Stimulated activated naive CD4-positive, alpha-beta T cell treated with Interleukin-2 at 50 U/mL for 16 hours (primary cell): ENCODE measurements at regions not wholly inside any gene's neighbourhood (a gene's known extent, or its start where the extent isn't known, plus 50 kb on each side); places are given as distances from the start of the nearest gene placed in this dataset.
"Not testable (repeated sequence)": the region's sequence is repeated elsewhere in the genome, so short reads cannot be mapped to it uniquely, and the experiment has no call there.

Experiments used
- DNase-seq: peaks from one replicate; lab custom pipeline; 2025; lab: John Stamatoyannopoulos, UW

DNA sequence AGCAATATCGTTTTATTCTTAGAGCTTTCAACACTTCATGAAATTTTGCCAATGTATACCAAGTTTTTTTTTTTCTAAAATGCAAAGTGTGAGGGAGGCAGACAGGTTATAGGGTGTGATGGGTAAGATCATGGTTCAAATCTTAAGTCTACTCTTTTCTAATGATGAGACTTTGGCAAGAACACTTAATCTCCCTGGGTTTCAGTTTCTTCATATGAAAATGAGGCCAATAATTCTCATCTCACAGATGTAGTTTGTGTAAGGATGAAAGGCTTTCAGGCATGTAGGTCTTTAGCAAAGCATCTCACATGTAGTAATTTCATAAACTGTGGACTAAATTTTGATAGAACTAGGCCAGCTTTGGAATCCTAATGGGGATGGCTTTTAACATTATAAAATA, 457.1 kb downstream of the QKI start:
- DNase-seq, result no peak

DNA sequence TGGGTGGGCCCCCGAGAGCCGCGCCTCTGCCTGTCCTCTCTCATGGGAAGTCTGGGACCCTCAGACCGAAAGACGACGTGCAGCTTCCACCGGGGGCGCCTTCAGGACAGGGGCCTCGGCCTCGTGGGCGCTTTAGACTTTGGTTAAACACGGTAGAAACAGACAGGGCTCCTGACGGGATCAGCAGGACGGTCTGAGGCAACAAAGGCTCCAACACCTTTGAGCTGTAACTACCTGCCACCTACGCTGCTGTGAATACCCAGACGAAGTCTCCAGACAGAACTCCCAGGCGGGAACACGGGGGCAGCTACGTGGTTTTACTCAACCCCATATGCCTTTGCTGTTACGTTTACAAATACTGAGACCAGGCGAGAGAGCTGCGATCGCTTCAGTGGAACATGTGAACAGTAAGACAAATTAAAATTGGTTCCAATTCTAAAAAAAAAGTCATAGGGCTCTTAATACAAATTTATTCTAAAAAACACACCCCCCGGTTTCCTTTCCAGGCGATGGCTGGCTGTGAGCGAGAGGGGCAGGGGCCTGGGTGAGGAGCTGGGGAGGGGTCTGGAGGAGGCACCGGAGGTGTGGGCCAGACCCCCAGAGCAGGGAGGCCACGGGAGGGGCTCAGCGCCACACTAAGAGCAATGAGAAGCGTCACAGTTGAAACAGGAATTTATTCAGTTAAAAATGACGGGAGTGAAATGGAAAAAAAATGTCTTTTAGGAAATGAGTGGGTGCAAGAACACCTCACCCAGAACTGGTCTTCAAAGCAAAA, 453.2 kb downstream of the QKI start:
- DNase-seq, result no peak

DNA sequence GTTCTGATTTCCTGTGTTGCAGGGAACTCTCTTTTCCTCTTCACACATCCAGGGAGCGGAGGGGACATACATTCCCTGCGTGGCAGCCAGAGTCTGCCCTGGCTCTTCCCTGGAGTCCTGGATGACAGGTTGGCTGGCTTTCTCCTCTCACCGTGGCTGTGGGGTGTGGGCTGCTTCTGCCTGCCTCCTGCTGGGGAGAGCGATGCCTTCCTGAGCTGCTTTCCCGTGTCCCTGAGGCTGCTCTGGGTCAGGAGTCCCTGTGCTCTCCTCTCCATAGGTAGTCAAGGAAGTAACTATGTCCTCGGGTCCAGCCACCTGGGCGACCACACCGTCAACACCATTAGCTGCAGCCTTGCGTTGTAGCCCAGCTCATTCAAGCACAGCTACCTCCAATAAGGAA, 451.7 kb downstream of the QKI start:
- DNase-seq, result no peak

DNA sequence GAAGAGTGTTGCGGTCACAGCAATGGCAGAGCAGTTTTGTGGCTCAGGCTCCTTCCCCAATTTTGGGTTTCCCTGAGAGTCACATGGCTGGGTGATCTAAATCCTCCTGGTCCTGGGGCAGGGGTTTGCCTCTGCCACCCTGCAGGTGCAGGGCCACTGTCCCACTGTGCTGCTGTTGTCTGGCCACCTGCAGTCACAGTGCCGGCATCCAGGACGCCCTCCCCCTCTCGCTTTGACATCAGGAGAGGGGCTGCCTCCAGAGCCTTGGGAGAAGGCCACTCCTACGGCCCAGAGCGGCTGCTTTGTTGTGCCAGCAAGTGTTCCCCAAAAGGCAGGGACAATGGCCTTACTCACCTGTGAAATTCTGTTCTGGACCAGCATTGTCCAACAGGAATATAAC, 449.0 kb downstream of the QKI start:
- no peak for DNase-seq

DNA sequence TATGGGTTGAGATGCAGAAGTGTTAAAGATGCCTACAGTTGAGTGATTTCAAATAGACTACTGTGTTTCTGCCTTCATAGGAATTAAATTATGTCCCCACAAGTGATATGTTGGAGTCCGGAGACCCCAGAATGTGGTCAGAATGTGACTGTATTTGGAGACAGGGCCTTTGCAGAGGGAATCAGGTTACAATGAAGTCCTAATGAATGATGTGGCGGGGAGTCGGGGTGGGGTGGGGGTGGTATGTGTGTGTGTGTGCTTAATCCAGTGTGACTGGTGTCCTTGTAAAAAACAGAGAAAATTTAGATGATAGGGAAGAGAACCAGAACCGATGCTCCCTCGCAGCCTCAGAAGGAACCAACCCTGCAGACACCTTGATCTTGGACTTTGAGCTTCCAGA, 448.2 kb downstream of the QKI start:
- no peak for DNase-seq

DNA sequence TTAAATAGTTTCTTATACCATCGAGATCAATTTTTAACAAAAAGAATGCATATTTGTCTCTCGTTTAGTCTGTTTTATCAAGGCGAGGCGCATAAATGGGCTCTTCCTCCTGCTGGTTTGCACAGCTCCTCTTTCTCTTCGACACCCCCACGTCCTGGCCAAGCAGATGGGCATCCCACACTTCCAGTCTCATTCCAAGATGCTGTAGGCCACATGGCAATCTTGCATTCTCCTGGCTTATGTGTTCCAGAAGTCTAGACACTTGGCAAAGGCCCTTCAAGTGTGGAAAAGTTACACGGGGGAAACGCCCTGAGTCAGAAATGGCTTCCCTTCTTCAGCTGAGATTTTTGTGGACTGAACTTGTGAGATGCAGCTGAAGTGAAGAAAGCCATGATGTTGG, 447.1 kb downstream of the QKI start:
- no peak for DNase-seq

DNA sequence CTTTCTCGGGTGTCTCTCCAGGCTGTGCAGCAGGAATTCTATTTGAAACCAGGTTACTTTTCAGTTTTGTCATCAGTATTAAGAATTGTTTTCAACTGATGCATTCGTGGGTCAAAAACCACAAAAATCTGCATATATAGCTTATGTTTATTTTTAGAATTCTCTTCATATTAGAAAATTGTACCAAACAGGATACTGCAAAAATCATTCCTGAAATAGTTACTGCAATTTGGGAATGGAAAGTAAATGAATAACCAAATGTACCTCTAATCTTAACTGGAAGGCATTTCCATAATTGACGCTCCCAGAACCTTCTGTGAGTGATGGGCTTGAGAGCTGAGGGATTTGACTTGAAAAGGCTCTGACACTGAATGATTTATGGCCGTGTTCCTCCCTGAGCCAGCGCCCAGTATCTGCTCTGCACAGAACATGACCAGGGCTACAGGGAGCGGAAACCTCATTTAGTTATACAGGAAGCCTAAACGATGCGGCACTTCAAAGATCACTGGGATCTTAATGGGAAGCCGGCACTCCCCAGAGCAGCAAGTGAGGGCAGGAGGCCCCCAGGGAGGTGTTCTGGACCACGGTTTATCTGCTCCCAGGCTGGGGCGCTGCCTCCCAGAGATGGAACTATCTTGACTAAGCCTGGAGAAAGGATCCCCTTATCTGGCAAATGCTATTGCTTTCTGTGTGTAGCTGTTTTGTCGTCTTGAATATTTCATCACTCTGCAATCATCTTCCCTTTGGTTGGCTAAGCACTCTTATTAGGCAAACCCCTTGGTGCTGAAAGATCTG, 446.0 kb downstream of the QKI start:
- DNase-seq, result no peak

DNA sequence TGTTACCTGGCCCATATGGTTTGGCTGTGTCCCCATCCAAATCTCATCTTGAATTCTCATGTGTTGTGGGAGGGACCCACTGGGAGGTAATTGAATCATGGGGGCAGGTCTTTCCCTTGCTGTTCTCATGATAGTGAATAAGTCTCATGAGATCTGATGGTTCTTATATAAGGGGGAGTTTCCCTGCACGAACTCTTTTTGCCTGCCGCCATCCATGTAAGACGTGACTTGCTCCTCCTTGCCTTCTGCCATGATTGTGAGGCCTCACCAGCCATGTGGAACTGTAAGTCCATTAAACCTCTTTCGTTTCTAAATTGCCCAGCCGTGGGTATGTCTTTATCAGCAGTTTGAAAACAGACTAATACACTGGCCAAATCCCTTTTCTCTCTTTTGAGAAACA, 444.4 kb downstream of the QKI start:
- not testable (repeated sequence) for DNase-seq

DNA sequence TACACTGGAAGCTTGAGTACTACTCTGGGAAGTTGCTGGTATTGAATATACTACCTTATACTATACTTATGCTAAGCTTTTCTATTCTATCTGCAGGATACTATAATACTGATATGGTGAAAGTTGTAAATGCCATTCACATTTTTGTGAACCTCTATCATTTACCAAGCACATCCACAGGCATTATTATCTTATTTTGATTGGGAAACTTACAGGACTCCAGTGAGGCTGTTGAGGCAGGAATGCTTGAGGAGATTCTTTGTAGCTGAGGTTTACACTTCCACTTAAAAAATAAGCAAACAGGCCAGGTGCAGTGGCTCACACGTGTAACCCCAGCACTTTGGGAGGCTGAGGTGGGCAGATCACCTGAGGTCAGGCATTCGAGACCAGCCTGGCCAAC, 442.9 kb downstream of the QKI start:
- DNase-seq, result no peak

DNA sequence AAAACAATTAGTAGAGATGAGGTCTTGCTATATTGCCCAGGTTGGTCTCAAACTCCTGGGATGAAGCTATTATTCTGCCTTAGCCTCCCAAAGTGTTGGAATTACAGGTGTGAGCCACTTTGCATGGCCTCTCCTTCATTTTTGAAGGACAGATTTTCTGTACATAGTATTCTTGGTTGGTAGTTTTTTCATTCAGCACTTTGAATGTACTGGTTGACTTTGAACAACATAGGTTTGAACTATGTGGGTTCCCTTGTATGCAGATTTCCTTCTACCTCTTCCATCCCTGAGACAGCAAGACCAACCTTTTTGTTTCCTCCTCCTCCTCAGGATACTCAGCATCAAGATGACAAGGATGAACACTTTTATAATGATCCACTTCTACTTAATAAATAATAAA, 436.4 kb downstream of the QKI start:
- DNase-seq, result no peak

DNA sequence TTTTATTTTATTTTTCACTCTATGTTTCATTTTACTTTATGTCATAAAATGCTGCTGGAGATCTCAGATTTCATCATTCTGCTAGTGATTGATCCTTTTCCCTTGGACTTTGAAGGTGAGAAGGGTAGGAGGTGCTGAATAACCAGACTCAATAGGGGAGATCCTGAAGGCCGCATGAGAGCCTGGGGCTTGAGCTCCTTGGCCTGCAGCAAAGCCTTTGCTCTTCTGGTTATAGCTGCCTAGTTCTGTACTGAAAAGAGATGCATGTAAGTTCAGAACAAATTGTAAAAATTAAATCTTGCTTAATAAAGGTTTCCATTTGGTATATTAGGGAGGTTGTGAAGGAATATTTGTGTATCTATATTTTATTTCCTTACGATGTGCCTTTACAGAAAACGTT, 430.2 kb downstream of the QKI start:
- no peak for DNase-seq

DNA sequence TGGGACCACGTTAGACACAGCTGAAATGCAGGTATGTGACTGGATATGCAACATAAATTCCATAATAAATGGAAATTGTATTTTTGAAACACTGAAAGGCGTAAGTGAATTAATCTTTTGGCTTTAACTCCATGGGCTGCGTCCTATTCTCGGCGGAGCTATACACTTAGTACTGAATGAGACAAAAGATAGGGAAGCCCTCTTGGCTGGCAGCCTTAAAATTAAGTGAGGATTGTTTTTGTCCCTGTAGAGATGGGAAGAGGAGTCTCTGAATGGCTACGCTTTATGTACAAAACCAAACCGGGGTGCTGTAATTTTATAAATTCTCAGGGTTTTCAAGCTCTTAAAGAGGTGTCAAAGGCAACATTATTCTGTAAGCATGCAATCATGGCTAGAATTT, 429.8 kb downstream of the QKI start:
- DNase-seq, result no peak

DNA sequence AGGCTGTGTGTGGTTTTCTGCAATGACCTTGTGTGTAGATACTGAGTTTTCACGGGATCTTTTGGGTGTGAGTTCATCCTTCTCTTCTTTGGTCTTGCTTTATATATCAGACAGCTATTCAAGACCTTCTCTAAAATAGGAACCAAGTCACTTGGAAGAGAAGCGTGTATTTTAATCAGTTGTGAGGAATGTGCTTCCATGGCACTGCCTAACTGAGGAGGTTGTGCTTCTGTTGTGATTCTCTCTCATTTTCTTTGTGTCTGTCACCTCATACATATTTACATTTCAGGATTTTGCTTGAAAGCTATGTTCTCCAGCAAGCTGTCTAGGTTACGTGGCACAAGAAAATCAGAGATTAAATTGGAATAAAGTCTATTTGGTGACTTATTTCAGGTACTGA, 428.7 kb downstream of the QKI start:
- DNase-seq, result no peak

DNA sequence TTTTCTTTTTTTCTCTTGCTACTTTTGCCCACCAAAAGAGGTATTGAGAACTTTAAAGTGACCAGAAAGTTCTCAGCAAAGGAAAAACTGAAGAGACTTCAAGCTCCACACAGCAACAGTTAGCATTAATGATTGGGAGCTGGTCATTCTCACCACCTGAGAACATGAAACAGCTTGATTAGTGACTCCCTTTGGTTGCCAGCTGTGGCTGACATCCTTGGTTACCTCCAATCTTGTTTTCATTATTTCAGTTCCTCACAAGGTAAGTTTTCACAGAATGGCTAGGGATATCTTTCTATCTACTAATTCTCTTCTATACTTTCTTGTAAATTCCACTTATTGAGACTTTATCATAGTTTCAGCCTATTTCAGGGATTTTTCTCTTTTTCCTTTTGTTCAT, 427.9 kb downstream of the QKI start:
- DNase-seq, result no peak

DNA sequence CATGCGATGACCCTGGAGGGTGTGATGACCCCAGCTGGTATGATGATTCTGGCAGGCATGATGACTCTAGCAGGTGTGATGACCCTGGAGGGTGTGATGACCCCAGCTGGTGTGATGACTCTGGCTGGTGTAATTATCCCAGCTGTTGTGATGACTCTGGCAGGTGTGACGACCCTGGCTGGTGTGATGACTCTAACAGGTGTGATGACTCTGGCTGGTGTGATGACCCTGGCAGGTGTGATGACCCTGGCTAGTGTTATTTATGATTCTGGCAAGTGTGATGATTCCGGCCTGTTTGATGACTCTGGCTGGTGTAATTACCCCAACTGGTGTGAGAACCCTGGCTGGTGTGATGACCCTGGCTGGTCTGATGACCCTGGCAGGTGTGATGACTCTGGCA, 427.2 kb downstream of the QKI start:
- DNase-seq, result no peak

DNA sequence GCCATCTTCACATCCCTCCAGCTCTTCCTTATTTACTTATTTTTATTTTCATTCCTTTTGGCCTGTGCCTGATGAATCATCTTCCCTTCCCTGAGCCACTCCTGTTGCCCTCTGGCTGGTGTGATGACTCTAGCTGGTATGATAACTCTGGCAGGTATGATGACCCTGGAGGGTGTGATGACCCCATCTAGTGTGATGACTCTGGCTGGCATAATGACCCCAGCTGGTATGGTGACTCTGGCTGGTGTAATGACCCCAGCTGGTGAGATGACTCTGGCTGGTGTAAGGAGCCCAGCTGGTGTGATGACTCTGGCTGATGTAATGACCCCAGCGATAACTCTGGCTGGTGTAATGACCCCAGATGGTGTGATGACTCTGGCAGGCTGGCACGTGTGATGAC, 426.8 kb downstream of the QKI start:
- DNase-seq, result no peak

DNA sequence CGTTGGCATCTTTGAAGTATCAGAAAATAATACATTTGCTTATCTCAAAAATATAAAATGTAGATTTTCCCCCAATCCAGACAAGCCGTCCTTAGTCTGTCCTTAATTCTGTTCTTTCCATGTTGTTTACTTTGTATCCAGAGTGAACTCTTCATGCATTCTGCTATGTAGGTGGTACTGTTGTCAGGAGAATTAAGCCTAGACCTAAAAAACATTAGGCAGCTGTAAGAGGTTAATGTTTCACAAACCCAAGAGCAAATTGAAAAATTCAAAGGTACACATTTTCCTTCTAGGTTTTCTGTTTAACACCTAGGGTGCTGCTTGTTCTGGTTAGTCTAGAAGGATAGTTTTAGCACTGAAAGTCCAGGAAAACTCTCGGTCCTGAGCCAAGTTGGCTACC, 426.4 kb downstream of the QKI start:
- DNase-seq, result no peak

DNA sequence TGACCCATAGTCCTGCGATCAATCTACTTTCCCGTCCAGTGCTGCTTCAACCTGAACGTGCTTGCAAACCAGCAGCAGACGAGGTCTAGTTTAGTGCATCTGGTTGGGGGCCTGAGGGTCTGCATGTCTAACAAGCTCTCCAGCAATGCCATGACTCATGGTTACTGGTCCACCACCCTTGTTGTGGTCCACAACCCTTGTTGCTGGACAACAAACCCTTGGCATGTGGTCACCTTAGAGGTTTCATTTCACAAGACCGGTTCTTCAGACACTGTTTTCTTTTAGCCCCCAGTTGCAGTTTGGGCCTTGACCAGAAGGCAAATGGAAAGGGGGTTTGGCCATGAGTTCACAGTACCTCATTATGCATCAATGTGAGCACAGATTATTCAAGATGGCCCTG, 424.8 kb downstream of the QKI start:
- no peak for DNase-seq

DNA sequence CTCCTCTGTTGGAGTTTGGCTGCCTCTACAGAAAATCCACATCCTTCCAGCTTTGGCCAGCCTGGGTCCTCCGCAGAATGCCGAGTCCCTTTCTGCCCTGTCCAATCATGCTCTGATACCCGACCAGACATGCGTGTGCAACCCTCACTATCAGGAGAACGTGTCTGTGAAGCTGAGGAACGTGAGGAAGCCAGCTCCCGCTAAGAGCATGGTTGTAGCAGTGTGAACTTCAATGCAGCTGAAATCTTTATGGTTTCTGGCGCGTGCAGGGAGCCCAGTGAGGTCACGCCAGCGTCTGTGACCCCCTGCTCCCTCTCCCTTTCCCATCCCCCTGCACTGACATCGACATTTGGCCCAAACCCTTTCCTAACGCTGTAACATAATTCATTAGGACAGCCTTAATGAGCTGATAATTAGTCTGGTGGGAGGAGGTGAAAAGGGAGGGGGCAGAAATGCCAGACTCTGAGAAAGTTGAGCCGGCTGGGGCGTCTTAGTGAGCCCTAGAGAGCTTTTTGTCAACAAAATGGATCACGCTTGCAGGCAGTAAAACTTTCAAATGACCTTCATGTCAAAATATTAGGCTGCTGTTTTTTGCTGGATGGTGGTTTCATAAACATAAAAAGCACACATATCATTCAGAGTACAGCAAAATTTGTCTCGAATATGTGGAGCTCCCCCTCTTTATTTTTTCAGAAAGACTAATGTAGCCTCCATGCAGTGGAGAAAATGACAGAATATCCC, 423.3 kb downstream of the QKI start:
- no peak for DNase-seq

DNA sequence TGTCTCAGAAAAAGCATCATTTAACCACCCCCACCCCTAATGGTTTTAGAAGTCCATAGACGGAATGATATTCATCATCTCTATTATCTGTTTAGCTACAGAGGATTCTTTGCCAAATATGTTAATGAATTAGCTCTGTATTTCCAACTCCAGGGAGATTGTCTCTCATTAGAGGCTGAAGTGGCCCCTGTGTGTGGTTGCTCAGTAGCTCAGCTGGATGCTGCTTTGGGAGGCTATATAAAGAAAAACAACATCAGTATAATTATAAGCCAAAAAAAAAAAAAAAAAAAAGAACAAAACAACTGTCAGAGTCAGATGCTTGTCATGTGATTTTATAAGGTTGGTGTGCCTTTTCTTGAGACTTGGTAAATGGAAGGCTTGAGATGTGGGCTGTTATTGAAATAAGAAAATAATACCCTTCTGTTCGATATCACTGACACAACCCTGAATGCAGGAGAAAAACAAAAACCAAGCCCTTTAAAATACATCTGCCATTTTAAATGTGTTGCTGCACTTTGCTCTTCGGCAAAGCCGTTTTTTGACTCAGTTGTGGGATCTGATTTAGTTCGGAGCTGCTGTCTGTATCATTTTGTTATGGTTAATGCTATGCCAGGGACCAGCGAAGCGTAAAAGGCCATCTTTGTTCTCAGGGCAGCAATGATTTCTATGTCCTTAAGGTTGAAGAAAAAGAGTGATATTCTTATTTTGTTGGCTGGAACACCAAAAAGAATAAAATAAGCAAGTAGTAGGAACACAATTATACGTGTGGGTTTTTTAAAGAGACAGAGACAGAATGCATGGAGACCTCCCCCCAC, 422.6 kb downstream of the QKI start:
- DNase-seq, result no peak

DNA sequence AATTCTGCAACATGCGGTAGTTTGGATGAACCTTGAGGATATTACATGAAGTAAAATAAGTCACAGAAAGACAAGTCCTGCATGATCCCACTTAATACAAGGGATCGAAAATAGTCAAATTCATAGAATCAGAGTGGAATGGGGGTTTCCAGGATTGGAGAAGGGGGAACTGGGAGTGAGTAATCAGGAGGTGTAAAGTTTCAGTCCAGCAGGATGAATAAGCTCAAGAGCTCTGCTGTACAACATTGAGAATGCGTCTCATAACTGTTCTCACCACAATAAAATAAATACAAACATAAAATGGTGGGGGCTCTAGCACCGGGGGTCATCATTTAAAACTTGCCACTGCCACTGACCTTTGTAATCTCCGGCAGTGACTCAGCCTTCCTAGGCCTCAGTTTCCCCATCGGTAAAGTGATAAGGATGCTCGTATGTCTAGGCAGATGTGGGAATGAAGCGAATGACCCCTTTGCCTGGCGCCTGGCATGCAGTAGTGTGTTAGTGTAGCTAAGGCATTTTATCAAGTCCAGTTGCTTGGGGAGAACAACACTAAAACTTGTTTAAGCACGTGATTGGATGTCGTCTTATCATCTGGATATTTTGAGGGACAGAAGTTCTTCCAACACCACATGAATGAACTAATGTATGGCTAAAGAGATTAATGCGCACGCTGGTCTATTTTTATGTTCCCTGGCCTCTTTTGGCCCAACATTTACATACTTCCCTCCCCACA, 421.1 kb downstream of the QKI start:
- no peak for DNase-seq
